ENCODE measurements at regions not wholly inside any gene's neighbourhood (a gene's known extent, or its start where the extent isn't known, plus 50 kb on each side); places are given as distances from the start of the nearest gene placed in this dataset.
A peak's percentile ranks its signal among the peaks of the same experiment; 100 is the strongest.

GRCh38 chr16:85162478-85163277, 50.4 kb upstream of the CIBAR2 start:
- peak in 6 of 11 donors; percentile 65 to 82 (median 72) for DNase-seq (ENCODE audit: extremely low read depth in 1 of 11, low read depth in 9 of 11, low spot score in 4 of 11)

DNA sequence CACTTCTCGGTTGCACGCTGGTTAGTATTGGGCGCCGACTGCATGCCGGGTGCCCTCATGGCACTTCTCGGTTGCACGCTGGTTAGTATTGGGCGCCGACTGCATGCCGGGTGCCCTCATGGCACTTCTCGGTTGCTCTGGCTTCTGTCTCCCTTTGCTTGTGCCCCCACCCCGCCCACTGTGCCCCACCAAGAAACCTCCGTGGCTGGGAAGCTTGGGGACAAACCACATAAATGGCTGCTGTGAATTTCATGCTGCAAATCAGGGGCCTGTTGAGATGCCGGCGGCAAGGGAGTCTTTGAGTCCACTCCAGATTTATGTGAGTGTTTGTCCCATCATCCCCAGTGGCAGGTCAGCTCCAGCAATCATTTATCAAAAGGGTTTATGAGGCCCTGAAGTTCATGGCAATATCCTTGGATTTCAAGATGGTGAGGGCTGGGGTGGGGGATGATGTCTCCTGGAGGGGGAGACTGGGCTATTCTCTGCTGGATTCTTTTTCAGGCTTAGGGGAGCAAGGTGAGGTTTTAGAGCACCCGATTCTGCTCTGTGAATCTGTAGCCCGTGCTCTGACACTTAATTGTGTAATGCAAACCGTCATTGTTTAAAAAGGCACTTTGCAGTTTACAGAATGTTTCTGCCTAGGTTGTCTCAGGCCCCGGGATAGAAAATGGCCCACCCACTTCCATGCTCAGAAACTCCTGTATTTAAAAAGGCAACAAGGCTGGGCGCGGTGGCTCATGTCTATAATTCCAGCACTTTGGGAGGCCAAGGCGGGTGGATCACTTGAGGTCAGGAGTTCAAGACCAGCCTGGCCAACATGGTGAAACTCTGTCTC, 51.2 kb upstream of the CIBAR2 start:
- DNase-seq (ENCODE audit: extremely low read depth in 1 of 11, low read depth in 9 of 11, low spot score in 4 of 11), result no peak

- no peak for DNase-seq (ENCODE audit: extremely low read depth in 1 of 11, low read depth in 9 of 11, low spot score in 4 of 11)
Measured at GRCh38 chr16:85164431-85164830, 52.2 kb upstream of the CIBAR2 start.

DNA sequence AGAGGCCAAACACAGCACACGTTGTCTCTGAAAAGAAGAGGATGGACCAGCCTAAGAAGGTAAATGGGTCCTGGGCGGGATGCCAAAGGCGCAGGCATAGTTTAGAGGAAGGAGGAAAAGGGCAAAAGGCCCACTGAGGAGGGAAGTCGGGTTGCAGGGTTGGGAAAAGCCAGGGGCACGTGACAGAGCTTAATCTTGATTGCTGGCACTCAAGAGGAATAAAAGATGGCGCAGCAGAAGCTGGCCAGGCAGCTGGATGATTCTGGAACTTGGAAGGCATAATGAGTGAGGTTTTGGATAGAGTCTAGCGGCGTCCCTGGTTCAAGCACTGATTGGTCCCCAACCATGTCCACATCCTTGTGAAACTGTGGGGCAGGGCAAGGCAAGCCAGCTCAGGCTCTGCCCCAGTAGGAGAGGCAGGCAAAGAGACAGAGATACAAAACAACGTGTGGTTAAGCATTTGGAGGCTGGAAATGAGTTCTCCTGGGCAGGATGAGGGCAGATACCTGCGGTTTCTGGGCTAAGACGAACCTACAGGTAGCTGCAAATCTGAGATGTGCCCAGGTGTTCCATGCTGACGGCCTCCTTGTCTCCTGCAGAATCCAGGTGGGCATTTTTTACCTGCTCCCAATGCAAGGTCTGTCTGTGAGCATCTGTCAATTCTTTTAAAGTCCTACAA, 52.7 kb upstream of the CIBAR2 start:
- no peak for DNase-seq (ENCODE audit: extremely low read depth in 1 of 11, low read depth in 9 of 11, low spot score in 4 of 11)

GRCh38 chr16:85165781-85166180, 53.5 kb upstream of the CIBAR2 start:
- no peak for DNase-seq (ENCODE audit: extremely low read depth in 1 of 11, low read depth in 9 of 11, low spot score in 4 of 11)

DNA sequence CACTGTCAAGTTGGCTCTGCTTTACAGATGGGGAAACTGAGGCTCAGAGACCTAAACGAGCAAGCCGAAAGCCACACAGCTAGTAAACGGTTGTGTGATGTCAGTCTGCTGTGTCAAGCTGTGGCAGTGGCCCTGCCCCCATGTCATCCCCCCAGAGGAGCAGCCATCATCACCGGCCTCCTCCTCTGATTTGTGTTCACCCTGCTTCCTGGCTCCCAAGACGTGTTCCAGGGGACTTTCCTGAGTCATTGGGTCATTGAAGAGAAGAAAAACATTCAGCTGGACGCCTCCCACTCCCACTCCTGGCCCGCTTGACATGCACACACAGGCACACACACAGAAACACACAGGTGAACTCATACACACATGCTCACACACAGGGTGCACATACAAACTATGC, 54.0 kb upstream of the CIBAR2 start:
- DNase-seq (ENCODE audit: extremely low read depth in 1 of 11, low read depth in 9 of 11, low spot score in 4 of 11), result no peak

DNA sequence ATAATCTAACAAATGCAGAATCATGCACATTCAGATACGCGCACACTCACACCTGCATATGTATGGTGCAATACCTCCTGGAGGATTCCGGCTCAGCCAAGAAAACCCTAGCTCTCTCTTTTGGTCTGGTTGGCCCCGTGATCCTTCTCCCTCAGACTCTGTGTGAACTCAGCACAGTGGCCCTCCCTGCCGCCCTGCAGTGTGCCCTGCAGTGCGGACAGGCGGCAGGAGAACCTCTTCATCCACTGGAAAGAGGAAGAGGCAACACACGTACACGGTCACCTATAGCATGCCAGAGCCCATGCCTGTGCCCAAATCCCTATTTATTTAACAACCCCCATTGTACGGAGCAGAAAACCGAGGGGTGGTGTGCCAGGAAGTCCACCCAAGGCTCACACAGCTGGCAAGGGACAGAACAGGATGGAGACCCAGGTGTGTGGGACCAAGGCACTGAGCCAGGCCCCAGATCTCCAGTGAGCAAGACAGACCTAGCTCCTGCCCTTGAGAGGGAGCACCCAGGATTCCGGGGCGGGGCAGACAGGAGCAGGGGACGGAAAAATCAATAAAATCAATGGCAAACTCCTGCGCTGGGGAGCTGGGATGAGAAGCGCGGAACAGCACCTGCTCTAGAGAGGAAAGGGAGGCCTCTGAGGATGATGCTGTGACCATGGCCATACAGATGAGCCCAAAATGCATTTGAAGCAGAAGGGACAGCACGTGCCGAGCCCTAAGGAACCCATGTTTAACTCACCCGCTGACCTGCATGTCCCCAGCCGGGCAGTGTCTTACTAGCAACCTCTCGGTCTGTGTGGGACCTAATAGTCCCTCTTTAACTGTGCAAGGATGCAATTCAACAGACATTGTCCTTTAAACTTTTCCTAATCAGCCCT, 54.7 kb upstream of the CIBAR2 start:
- DNase-seq (ENCODE audit: extremely low read depth in 1 of 11, low read depth in 9 of 11, low spot score in 4 of 11), result no peak

DNA sequence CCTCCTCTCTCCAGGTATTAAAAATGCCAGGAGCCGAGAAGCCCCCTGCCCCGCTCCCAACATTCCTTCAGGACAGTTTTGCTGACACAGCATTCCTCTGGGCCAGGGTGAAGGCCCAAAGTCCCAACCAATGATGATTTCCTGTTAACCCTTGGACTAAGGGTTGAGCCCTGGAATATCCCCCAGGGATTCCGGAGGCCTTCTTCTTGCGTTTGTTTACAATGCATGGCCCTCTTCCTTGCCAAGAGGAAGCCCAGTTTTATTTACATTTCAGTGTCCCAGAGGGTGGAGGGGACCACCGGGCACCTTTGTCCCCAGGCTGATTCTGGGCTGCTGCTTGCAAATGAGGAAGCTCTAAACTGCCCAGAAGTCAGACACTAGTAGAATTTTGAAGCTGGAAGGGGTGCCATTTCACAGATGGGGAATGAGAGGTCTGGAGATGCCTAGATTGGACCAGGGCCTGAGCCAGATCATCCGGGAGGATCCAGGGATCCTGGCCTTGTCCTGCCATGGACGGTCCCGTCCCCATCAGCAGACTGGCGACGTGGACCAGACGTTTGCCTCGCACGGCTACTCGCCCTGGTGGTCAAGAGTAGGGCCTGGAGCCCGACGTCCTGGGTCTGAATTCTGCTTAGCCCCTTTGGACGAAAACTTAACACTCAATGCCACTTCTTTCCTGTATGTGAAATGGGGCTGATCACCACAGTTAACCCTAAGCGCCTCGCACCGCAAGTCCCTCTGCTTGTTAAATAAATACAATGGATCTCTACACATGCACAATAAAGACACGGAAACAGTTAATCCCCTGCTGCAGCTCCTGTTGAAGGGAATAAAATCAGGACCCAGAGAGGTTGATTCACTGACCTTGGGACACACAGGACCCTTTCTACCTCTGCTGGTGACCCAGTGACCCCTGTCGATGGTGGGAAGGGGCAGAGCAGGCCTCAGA, 55.6 kb upstream of the CIBAR2 start:
- DNase-seq (ENCODE audit: extremely low read depth in 1 of 11, low read depth in 9 of 11, low spot score in 4 of 11), result peak in 1 of 11 donors; percentile 56

- peak in 2 of 11 donors; percentile 51 to 57 for DNase-seq (ENCODE audit: extremely low read depth in 1 of 11, low read depth in 9 of 11, low spot score in 4 of 11)
Measured at GRCh38 chr16:85168732-85169256, 56.5 kb upstream of the CIBAR2 start.

GRCh38 chr16:85169333-85170065, 57.2 kb upstream of the CIBAR2 start:
- DNase-seq (ENCODE audit: extremely low read depth in 1 of 11, low read depth in 9 of 11, low spot score in 4 of 11), result no peak

- DNase-seq (ENCODE audit: extremely low read depth in 1 of 11, low read depth in 9 of 11, low spot score in 4 of 11), result no peak
Measured at GRCh38 chr16:85170066-85170491, 57.8 kb upstream of the CIBAR2 start.

DNA sequence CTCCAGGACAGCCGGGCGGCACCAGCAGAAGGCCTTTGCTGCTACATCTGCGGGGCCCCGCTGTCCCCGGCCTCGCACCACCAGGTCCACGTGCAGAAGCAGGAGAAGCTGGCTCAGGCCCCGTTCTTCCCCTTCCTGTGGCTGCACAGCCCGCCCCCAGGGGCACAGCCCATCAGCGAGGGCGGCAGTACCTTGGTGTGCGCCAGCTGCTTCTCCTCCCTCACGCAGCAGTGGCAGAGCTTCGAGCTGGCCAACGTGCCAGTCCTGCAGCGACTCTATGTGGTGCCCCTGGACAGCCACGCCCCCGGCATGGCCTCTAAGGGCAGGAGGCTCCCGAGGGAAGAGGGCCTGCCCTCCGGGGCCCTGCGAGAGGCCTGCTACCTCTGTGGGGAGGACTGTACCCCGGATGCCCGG, 58.3 kb upstream of the CIBAR2 start:
- DNase-seq (ENCODE audit: extremely low read depth in 1 of 11, low read depth in 9 of 11, low spot score in 4 of 11), result no peak

DNA sequence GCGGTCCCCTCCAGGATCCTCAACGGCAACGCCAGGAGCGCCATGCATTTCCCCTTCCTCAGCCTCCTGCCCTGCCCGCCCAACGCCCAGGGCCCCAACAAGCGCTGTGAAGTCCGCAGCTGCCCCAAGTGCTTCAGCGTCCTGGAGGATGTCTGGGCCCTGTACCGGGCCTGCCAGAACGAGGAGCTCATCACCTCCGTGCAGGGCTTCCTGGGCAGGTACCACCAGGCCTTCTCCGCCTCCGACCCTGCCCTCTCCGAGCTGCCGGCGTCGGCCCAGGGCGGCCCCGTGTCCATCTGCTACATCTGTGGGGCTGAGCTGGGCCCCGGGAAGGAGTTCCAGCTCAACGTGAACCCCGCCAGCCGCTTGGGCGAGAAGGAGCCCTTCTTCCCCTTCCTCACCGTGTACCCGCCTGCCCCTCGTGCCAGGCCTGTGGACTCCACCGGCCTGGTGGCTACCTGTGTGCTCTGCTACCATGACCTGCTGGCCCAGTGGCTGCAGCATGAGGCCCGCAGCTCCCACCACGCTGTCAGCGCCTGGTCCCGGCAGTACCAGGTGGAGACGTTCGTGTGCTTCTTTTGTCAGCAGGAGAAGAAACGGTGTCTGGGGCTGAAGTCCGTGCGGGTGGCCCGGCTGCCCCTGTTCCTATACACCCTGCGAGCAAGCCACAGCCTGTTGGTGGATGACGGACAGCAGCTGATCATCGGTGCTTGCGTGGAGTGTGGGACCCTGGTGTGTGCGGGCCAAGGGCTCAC, 58.9 kb upstream of the CIBAR2 start:
- no peak for DNase-seq (ENCODE audit: extremely low read depth in 1 of 11, low read depth in 9 of 11, low spot score in 4 of 11)

GRCh38 chr16:85171759-85172454, 59.6 kb upstream of the CIBAR2 start:
- DNase-seq (ENCODE audit: extremely low read depth in 1 of 11, low read depth in 9 of 11, low spot score in 4 of 11), result no peak

- no peak for DNase-seq (ENCODE audit: extremely low read depth in 1 of 11, low read depth in 9 of 11, low spot score in 4 of 11)
Measured at GRCh38 chr16:85172455-85173145, 60.3 kb upstream of the CIBAR2 start.

All from renal cortex interstitium (tissue), 11 donors.